SK-N-SH (cell line): ENCODE measurements at regions not wholly inside any gene's neighbourhood (a gene's known extent, or its start where the extent isn't known, plus 50 kb on each side); places are given as distances from the start of the nearest gene placed in this dataset.

Source experiments
- CTCF ChIA-PET: fragments of 300-600, 350-600 bp; formaldehyde crosslinking; extraction: SDS; loops from one replicate; lab custom pipeline; 2021; lab: Yijun Ruan, JAX
- POLR2A ChIA-PET: fragments of 350-600 bp; sonication (Branson Sonifier 250); formaldehyde crosslinking; extraction: SDS; loops from one replicate; lab custom pipeline; 2020; ENCODE audit warnings: antibody characterized with exemption, inconsistent platforms; lab: Yijun Ruan, JAX
- DNase-seq: peaks from one replicate; pipeline ENCODE4 v3.0.0; 2012
- H2AFZ ChIP-seq: fragments of 200-600 bp; sonication (generic); 2 replicates; pipeline ENCODE4 v1.8.1; 2016; ENCODE audit warnings: antibody characterized with exemption, mild to moderate bottlenecking, low read depth
- H3F3A ChIP-seq: fragments of 200-600 bp; sonication (generic); replicated peaks from 2 replicates; pipeline ENCODE3; 2016; ENCODE audit warnings: antibody characterized with exemption, mild to moderate bottlenecking; ENCODE audit not compliant: insufficient read depth
- H3K27ac ChIP-seq, 2 experiments: fragments of 200-500 bp in 1 of 2; fragments of 200-600 bp in 1 of 2; sonication (Bioruptor generic) in 1 of 2; sonication (generic), shearing (Covaris generic) in 1 of 2; 2 replicates each; pipeline versions ENCODE4 v1.5.1 to v1.6.1; 2014 to 2016; ENCODE audit warnings: low read depth in 2 of 2, inconsistent platforms in 1 of 2, low read length in 1 of 2, mild to moderate bottlenecking in 1 of 2, mixed read lengths in 1 of 2
- H3K27me3 ChIP-seq: fragments of 200-600 bp; sonication (generic), shearing (Covaris generic); 2 replicates; pipeline ENCODE4 v1.6.1; 2016; ENCODE audit warnings: mixed run types; ENCODE audit not compliant: insufficient read depth
- H3K36me3 ChIP-seq, 2 experiments: fragments of 200-500 bp in 1 of 2; fragments of 200-600 bp in 1 of 2; sonication (Bioruptor generic) in 1 of 2; sonication (generic) in 1 of 2; replicated peaks in 1 of 2; 2 replicates each; pipeline versions ENCODE3 to v1.5.1; 2014 to 2016; ENCODE audit warnings: low read length in 1 of 2, mild to moderate bottlenecking in 1 of 2; ENCODE audit not compliant: insufficient read depth in 2 of 2, control insufficient read depth in 1 of 2
- H3K4me1 ChIP-seq, 2 experiments: fragments of 200-500 bp in 1 of 2; fragments of 200-600 bp in 1 of 2; sonication (Bioruptor generic) in 1 of 2; sonication (generic), shearing (Covaris generic) in 1 of 2; 2 replicates each; pipeline versions ENCODE4 v1.5.1 to v1.6.1; 2014 to 2016; ENCODE audit warnings: low read depth in 1 of 2, low read length in 1 of 2, mixed run types in 1 of 2; ENCODE audit not compliant: insufficient read depth in 2 of 2, control insufficient read depth in 1 of 2
- H3K4me2 ChIP-seq: fragments of 200-600 bp; sonication (generic), shearing (Covaris generic); 2 replicates; pipeline ENCODE4 v1.6.1; 2017; ENCODE audit warnings: mixed run types
- H3K4me3 ChIP-seq, 2 experiments: fragments of 200-500 bp in 1 of 2; fragments of 200-600 bp in 1 of 2; sonication (Bioruptor generic) in 1 of 2; sonication (generic), shearing (Covaris generic) in 1 of 2; 2 replicates each; pipeline versions ENCODE4 v1.5.1 to v1.8.1; 2014 to 2016; ENCODE audit warnings: low read depth in 2 of 2, inconsistent platforms in 1 of 2, low read length in 1 of 2, mild to moderate bottlenecking in 1 of 2, mixed read lengths in 1 of 2, moderate library complexity in 1 of 2
- H3K79me2 ChIP-seq: fragments of 200-600 bp; sonication (generic); 2 replicates; pipeline ENCODE4 v1.8.1; 2017; ENCODE audit warnings: mild to moderate bottlenecking; ENCODE audit not compliant: insufficient read depth
- H3K9ac ChIP-seq: fragments of 200-600 bp; sonication (generic); 2 replicates; pipeline ENCODE4 v1.6.1; 2017; ENCODE audit warnings: mixed run types
- H3K9me2 ChIP-seq: fragments of 200-600 bp; sonication (generic); 2 replicates; pipeline ENCODE4 v1.6.1; 2017; ENCODE audit warnings: mixed run types
- H3K9me3 ChIP-seq: fragments of 200-600 bp; sonication (generic); 2 replicates; pipeline ENCODE4 v1.6.1; 2017; ENCODE audit warnings: mixed run types, mild to moderate bottlenecking, moderate library complexity
- H4K20me1 ChIP-seq: fragments of 200-600 bp; sonication (generic); 2 replicates; pipeline ENCODE4 v1.6.1; 2017; ENCODE audit warnings: mild to moderate bottlenecking, mixed run types; ENCODE audit not compliant: insufficient read depth
- CTCF ChIP-seq: fragments of 200-600 bp; sonication (generic); IDR thresholded peaks from 2 replicates; pipeline ENCODE4 v1.6.1; 2017; ENCODE audit warnings: antibody characterized with exemption, mild to moderate bottlenecking, moderate library complexity
- IRF3 ChIP-seq: fragments of 150-350 bp; IDR thresholded peaks from 2 replicates; pipeline ENCODE4 v1.6.1; 2016; ENCODE audit warnings: mild to moderate bottlenecking, low read depth, low read length
- JUND ChIP-seq: IDR thresholded peaks from 2 replicates; pipeline ENCODE4 v1.4.0; 2012
- MAX ChIP-seq: IDR thresholded peaks from 2 replicates; pipeline ENCODE4 v1.4.0; 2012; ENCODE audit warnings: low read depth
- PBX3 ChIP-seq: IDR thresholded peaks from 2 replicates; pipeline ENCODE4; 2012
- POLR2AphosphoS5 ChIP-seq: IDR thresholded peaks from 2 replicates; pipeline ENCODE4 v1.6.1; 2012; ENCODE audit warnings: low read depth, low read length
- USF1 ChIP-seq: IDR thresholded peaks from 2 replicates; pipeline ENCODE4 v1.4.0; 2012; ENCODE audit warnings: low read depth, borderline replicate concordance
- ZBTB33 ChIP-seq: IDR thresholded peaks from 2 replicates; pipeline ENCODE4 v1.4.0; 2012; ENCODE audit warnings: low read depth, borderline replicate concordance
- WGBS: methylation state at CpG from one replicate; pipeline ENCODE4 v1.1.6; 2017; ENCODE audit warnings: low lambda C conversion rate; 5-methylcytosine and 5-hydroxymethylcytosine counted together

- TF ChIP-seq IRF3 (no peak), MAX (no peak), ZBTB33 (no peak), USF1 (no peak), PBX3 (no peak), JUND (no peak), POLR2AphosphoS5 (no peak), CTCF (no peak)
- no peaks in the 10 kb centered on the region for H3K36me3 ChIP-seq
- no peak overlapping the region for H2AFZ ChIP-seq
- no peaks in the 10 kb centered on the region for H3K9me2 ChIP-seq
- no peak overlapping the region for H3K4me3 ChIP-seq
- H3K79me2 ChIP-seq = no peaks in the 10 kb centered on the region
- POLR2A ChIA-PET = no interaction called here
- no peak overlapping the region for H3K9ac ChIP-seq
- CTCF ChIA-PET = no interaction called here
- no peaks in the 10 kb centered on the region for H3K9me3 ChIP-seq
- no peak overlapping the region; a peak in 1 of 4 replicates for H3K27ac ChIP-seq
- no peaks in the 10 kb centered on the region for H3F3A ChIP-seq
- H3K27me3 ChIP-seq = no peaks in the 10 kb centered on the region
- H3K4me2 ChIP-seq = no peak overlapping the region
- H4K20me1 ChIP-seq = no peaks in the 10 kb centered on the region
- WGBS = 100% methylated on average over 2 of the region's 2 CpGs
- H3K4me1 ChIP-seq = no peaks in the 10 kb centered on the region; a peak in 1 of 4 replicates
- DNase-seq = no peak
Measured at GRCh38 chr15:62582580-62582979, 417.5 kb upstream of the C2CD4B start.
